Epithelial cell of esophagus (primary cell): ENCODE measurements at regions not wholly inside any gene's neighbourhood (a gene's known extent, or its start where the extent isn't known, plus 50 kb on each side); places are given as distances from the start of the nearest gene placed in this dataset.

Source experiments
- DNase-seq: peaks from one replicate; pipeline ENCODE4 v3.0.0; 2010; ENCODE audit warnings: low read depth
- H3K4me3 ChIP-seq: 2 replicates; pipeline ENCODE4 v1.5.1; 2011; ENCODE audit warnings: mild to moderate bottlenecking, low read length, control low read depth
- TF ChIP-seq, protein P1 (sequence below): IDR thresholded peaks from 2 replicates; pipeline ENCODE4 v1.5.1; 2011; ENCODE audit warnings: low read depth, mild to moderate bottlenecking, low read length, control low read depth, inconsistent platforms; ENCODE audit not compliant: insufficient read depth; ENCODE audit errors: missing control alignments

DNA sequence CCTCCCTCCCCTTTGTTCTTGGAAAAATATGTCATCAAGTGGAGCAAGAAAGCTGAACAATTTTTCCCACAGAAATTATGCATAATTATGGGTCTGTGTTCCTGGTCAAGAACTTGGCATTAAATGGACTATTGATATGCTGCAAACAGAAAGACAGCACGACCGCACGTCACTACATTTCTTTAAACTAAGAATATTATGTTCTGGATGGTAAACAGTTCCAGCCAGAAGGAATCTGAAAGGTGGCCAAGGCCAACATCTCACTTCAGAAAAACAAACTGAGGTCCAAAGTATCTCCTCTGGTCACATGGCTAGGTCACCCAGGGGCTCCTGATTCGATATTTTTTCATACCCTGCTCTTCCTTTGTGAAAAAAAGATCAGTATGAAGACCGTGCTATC, 173.3 kb upstream of the GAS1 start:
- TF ChIP-seq, protein P1, sequence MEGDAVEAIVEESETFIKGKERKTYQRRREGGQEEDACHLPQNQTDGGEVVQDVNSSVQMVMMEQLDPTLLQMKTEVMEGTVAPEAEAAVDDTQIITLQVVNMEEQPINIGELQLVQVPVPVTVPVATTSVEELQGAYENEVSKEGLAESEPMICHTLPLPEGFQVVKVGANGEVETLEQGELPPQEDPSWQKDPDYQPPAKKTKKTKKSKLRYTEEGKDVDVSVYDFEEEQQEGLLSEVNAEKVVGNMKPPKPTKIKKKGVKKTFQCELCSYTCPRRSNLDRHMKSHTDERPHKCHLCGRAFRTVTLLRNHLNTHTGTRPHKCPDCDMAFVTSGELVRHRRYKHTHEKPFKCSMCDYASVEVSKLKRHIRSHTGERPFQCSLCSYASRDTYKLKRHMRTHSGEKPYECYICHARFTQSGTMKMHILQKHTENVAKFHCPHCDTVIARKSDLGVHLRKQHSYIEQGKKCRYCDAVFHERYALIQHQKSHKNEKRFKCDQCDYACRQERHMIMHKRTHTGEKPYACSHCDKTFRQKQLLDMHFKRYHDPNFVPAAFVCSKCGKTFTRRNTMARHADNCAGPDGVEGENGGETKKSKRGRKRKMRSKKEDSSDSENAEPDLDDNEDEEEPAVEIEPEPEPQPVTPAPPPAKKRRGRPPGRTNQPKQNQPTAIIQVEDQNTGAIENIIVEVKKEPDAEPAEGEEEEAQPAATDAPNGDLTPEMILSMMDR = no peak
- DNase-seq = no peak
- no peak overlapping the region for H3K4me3 ChIP-seq

DNA sequence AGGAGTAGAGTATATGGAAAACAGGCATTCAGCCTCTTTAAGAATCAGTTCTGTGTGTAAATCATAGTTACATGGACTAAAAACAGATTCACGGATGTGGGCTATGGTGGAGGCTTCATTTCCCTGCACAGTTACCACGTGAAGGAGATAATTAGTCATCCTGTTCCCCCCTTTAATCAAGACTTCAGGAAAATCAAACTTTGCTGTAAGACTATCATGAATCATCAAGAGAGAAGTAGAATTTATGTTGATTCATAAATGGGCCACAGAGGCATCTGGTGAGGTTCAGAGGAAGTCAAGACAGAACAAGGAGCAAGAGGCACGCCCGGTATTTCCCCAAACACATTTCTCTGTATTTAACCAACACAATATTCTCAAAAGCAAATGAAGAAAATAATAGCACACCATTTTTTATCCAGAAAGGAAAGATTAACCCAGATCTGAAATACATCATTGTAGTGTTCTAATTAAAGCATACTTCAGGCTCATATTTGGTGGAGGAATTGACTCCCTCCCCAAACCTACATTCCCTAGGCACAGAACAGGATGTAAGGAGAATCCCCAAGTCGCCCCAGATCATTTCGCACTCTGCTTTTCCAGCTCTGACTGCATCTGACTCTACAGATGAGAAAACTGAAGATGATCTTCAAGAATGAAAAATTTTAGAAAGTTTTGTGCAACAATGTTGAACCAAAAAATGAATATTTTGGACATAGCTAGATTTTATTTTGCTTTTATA, 175.8 kb upstream of the GAS1 start:
- DNase-seq = peak; percentile 83
- H3K4me3 ChIP-seq = no peak overlapping the region
- TF ChIP-seq, protein P1 = no peak

DNA sequence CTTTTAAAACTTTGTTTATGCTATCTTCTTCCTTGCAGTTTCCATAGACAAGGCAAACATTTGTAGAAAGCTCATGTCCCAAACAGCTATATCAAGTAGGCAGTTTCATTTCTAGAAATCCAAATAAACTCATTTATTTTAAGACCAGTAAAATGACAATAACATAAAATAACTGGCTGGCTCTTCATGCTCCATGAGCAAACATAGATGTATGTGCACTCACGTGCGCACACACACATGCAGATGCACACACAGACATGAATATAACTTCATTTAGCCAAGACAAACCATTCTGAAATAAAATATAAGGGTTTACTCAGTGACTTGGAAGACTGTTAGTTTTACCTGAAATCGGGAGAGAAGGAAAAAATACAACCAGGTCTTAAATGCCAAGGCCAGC, 176.5 kb upstream of the GAS1 start:
- no peak for DNase-seq
- TF ChIP-seq, protein P1 = no peak
- no peak overlapping the region for H3K4me3 ChIP-seq

DNA sequence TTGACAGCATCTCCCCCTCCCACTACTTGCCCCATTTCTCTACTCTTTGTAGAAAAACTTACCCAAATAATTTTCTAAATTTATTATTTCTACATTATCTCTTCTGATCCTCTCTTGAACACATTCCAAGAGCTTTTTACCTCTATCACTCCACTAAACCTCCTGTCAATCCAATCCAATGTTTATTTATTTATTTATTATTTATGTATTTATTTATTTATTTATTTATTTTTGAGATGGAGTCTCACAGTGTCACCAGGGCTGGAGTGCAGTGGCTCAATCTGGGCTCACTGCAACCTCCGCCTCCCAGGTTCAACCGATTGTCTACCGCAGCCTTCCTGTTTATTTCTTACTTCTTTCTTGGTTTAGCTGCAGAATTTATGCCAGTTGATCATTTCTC, 178.5 kb upstream of the GAS1 start:
- H3K4me3 ChIP-seq = no peak overlapping the region
- DNase-seq = no peak
- TF ChIP-seq, protein P1 = no peak

DNA sequence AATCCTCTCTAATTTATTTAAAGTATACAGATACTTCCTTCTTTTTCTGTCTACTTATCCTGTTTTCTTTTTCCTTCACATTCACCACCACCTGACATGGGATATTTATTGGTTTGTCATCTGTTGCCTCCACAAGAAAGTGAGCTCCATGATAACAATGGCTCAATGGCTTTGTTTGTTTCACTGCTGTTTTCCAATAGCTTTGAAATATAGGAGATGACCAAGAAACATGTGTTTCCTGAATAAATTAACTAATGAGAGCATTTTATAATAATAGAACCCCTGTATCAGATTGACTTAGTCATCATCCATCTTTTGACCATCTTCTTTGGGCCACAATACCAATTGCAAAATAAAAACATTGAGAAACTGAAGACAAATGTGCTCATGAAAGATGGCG, 180.2 kb upstream of the GAS1 start:
- TF ChIP-seq, protein P1 = no peak
- no peak for DNase-seq
- H3K4me3 ChIP-seq = no peak overlapping the region

DNA sequence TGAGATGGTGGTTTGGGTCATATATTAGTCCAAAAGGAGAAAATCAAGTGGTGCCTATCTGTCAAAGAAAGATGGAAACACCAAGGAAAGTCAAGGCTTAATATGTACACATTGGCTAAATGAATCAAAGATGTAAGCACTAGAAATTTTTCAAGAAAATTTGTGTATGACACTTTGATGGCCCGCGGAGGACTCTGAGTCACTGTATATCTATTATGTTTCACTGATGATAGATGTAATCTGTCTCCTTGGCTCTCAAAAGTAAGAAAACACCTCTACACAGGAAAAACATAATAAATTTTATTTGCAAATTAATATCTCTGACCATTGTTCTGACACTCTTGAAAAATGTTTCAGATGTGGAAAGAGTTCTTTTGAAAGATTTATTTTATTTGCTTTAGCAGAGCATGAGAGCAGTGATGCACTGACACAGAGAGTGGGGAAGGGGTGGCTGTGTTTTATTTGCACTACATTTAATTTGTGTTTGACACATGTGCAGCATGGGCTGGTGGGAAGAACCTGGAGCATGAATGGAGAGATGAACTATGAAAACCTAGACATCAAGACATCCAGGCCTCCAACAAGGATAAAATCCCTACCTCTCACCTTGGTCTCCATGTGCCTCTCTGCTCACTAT, 180.8 kb upstream of the GAS1 start:
- no peak for DNase-seq
- H3K4me3 ChIP-seq = no peak overlapping the region
- TF ChIP-seq, protein P1 = no peak

DNA sequence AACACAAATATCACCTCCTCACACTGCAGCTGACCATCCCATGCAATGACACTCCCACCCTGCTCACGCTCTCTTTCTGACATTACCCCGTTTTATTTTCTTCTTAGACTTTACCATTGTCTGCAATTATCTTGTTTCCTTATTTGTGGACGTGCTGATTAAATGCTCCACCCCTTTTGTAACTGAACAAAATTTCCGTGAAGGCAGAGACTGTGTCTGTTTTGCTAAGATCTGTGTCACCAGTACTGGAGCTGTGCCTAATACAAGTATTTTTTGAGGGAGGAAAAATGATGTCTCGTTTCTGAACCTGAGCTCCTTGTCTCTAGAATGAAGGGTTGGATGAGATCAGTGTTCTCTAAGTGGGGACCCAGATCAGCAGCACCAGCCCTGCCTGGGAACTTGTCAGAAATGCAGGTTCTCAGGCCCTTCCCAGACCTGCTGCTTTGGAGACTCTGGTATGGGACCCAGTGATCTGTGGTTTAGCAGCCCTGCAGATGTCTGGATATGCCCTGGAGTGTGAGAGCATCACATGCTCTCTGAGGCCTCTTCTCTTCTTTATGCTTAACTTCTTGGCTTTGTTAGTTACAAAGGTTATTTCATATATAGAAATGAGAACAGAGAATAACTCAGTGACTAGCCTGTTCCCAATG, 181.7 kb upstream of the GAS1 start:
- no peak overlapping the region for H3K4me3 ChIP-seq
- DNase-seq = no peak
- TF ChIP-seq, protein P1 = no peak
